ENCODE measurements at regions not wholly inside any gene's neighbourhood (a gene's known extent, or its start where the extent isn't known, plus 50 kb on each side); places are given as distances from the start of the nearest gene placed in this dataset.

DNA sequence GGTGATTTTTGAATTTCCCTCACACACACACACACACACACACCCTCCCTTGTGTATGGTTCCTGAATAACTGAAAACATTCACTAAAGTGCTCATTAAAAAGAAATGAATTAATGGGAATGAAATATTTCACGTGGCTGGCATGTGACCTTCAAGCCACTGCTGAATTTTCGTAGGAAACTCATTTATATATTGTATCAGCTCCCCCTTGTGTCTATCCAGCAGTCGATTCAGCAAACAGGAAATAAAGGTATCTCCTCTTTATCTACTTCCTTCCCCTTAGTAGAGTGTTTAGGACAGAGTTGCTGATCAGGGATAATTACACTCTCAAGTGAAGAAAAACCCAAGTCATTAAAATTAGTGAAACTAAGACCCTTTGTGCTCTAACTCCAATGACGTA, 912.6 kb upstream of the LCORL start:
- TF ChIP-seq, protein P1, sequence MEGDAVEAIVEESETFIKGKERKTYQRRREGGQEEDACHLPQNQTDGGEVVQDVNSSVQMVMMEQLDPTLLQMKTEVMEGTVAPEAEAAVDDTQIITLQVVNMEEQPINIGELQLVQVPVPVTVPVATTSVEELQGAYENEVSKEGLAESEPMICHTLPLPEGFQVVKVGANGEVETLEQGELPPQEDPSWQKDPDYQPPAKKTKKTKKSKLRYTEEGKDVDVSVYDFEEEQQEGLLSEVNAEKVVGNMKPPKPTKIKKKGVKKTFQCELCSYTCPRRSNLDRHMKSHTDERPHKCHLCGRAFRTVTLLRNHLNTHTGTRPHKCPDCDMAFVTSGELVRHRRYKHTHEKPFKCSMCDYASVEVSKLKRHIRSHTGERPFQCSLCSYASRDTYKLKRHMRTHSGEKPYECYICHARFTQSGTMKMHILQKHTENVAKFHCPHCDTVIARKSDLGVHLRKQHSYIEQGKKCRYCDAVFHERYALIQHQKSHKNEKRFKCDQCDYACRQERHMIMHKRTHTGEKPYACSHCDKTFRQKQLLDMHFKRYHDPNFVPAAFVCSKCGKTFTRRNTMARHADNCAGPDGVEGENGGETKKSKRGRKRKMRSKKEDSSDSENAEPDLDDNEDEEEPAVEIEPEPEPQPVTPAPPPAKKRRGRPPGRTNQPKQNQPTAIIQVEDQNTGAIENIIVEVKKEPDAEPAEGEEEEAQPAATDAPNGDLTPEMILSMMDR (IDR thresholded peaks at IDR 0.05), result no peak
- TF ChIP-seq TCF7L2 (IDR thresholded peaks at IDR 0.05; ENCODE audit: low read depth, low read length), result no peak
- TF ChIP-seq, protein P2, sequence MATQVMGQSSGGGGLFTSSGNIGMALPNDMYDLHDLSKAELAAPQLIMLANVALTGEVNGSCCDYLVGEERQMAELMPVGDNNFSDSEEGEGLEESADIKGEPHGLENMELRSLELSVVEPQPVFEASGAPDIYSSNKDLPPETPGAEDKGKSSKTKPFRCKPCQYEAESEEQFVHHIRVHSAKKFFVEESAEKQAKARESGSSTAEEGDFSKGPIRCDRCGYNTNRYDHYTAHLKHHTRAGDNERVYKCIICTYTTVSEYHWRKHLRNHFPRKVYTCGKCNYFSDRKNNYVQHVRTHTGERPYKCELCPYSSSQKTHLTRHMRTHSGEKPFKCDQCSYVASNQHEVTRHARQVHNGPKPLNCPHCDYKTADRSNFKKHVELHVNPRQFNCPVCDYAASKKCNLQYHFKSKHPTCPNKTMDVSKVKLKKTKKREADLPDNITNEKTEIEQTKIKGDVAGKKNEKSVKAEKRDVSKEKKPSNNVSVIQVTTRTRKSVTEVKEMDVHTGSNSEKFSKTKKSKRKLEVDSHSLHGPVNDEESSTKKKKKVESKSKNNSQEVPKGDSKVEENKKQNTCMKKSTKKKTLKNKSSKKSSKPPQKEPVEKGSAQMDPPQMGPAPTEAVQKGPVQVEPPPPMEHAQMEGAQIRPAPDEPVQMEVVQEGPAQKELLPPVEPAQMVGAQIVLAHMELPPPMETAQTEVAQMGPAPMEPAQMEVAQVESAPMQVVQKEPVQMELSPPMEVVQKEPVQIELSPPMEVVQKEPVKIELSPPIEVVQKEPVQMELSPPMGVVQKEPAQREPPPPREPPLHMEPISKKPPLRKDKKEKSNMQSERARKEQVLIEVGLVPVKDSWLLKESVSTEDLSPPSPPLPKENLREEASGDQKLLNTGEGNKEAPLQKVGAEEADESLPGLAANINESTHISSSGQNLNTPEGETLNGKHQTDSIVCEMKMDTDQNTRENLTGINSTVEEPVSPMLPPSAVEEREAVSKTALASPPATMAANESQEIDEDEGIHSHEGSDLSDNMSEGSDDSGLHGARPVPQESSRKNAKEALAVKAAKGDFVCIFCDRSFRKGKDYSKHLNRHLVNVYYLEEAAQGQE (IDR thresholded peaks at IDR 0.05; ENCODE audit: insufficient read depth in 1 of 2, low read depth in 2 of 2, low read length in 1 of 2), result no peak
- no peak for TF ChIP-seq POLR2AphosphoS5 (IDR thresholded peaks at IDR 0.05; ENCODE audit: low read depth, low read length)
- TF ChIP-seq SIN3A (IDR thresholded peaks at IDR 0.05; ENCODE audit: borderline replicate concordance, insufficient read depth, low read depth, low read length), result no peak
- BruUV-seq (replicated peaks), result no TSS peak
- ATAC-seq, result no peak
- intact Hi-C loops (cut with micrococcal nuclease; ENCODE audit: unreplicated experiment) (no loop called here), in situ Hi-C loops (cut with HindIII; ENCODE audit: low pct_unique_long_range_greater_than_20kb, low sequenced_read_pairs) (no loop called here)
- H3K4me1 ChIP-seq (ENCODE audit: control insufficient read depth, insufficient read depth, low read length), result no peaks in the 10 kb centered on the region
- no peak overlapping the region for H3K4me3 ChIP-seq (ENCODE audit: low read depth in 2 of 2, low read length in 2 of 2)
- CTCF ChIA-PET, result no interaction called here
- no peak for DNase-seq (ENCODE audit: low read depth, low spot score)
- H3K9me3 ChIP-seq (ENCODE audit: control insufficient read depth, insufficient read depth, low read depth, low read length), result no peaks in the 10 kb centered on the region
- H3K27me3 ChIP-seq (ENCODE audit: control insufficient read depth, insufficient read depth, low read length), result no peaks in the 10 kb centered on the region
- no peak overlapping the region for H3K27ac ChIP-seq (ENCODE audit: low read length)
- no peaks in the 10 kb centered on the region for H3K36me3 ChIP-seq (ENCODE audit: control insufficient read depth, insufficient read depth, low read length)
- POLR2A ChIA-PET, result no interaction called here

DNA sequence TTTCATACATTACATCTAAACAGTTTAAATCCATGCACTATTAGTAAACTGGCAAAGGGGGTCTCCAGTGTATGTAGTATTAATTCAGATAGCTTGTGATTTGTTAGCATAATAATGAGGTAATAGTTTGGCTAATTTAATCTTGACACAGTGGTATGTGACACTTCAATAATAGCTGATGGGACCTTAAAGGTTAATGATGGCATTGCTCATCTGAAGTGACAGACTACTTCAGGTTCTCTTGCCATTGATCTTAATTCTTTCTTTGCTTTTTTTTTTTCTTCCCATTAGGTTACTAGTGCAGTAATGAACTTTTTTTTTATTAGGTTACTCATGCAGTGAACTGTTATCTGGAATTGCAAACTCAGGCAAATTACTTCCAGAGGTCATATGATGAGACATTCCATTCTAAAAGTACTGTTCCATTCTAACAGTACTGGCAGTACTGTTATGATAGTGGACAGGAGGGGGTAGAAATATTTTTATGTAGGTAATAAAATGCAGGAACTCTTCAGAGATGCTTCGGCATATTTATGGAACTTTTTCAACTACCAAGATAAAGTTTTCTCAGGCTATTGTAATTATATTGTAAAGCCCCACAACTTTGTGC, 911.3 kb upstream of the LCORL start:
- intact Hi-C loops (cut with micrococcal nuclease; ENCODE audit: unreplicated experiment), result no loop called here
- TF ChIP-seq POLR2AphosphoS5 (IDR thresholded peaks at IDR 0.05; ENCODE audit: low read depth, low read length) (no peak), SIN3A (IDR thresholded peaks at IDR 0.05; ENCODE audit: borderline replicate concordance, insufficient read depth, low read depth, low read length) (no peak), TCF7L2 (IDR thresholded peaks at IDR 0.05; ENCODE audit: low read depth, low read length) (no peak)
- TF ChIP-seq, protein P1 (IDR thresholded peaks at IDR 0.05), result no peak
- TF ChIP-seq, protein P2 (IDR thresholded peaks at IDR 0.05; ENCODE audit: insufficient read depth in 1 of 2, low read depth in 2 of 2, low read length in 1 of 2), result no peak
- H3K27ac ChIP-seq (ENCODE audit: low read length), result no peak overlapping the region
- no peaks in the 10 kb centered on the region for H3K36me3 ChIP-seq (ENCODE audit: control insufficient read depth, insufficient read depth, low read length)
- no peaks in the 10 kb centered on the region for H3K27me3 ChIP-seq (ENCODE audit: control insufficient read depth, insufficient read depth, low read length)
- H3K9me3 ChIP-seq (ENCODE audit: control insufficient read depth, insufficient read depth, low read depth, low read length), result no peaks in the 10 kb centered on the region
- DNase-seq (ENCODE audit: low read depth, low spot score) (no peak), ATAC-seq (no peak)
- no peaks in the 10 kb centered on the region for H3K4me1 ChIP-seq (ENCODE audit: control insufficient read depth, insufficient read depth, low read length)
- ChIA-PET POLR2A (no interaction called here), CTCF (no interaction called here)
- H3K4me3 ChIP-seq (ENCODE audit: low read depth in 2 of 2, low read length in 2 of 2), result no peak overlapping the region
- BruUV-seq (replicated peaks), result no TSS peak
- in situ Hi-C loops (cut with HindIII; ENCODE audit: low pct_unique_long_range_greater_than_20kb, low sequenced_read_pairs), result no loop called here

All from Panc1 (cell line).